Panc1 (cell line): ENCODE measurements at regions not wholly inside any gene's neighbourhood (a gene's known extent, or its start where the extent isn't known, plus 50 kb on each side); places are given as distances from the start of the nearest gene placed in this dataset.

ENCODE experiments used
- CTCF ChIP-seq: fragments of 450-650 bp; IDR thresholded peaks from 2 replicates; pipeline ENCODE4 v1.5.1; 2017; ENCODE audit warnings: mild to moderate bottlenecking
- POLR2AphosphoS5 ChIP-seq: IDR thresholded peaks from 2 replicates; pipeline ENCODE4 v1.6.1; 2012; ENCODE audit warnings: mild to moderate bottlenecking, low read depth, low read length, moderate library complexity
- REST ChIP-seq, 2 experiments: IDR thresholded peaks; 2 replicates each; pipeline ENCODE4 v1.6.1; 2011 to 2012; ENCODE audit warnings: low read depth in 2 of 2, control low read depth in 1 of 2, low read length in 1 of 2, mild to moderate bottlenecking in 1 of 2, moderate library complexity in 1 of 2; ENCODE audit not compliant: insufficient read depth in 1 of 2
- SIN3A ChIP-seq: IDR thresholded peaks from 2 replicates; pipeline ENCODE4 v1.6.1; 2012; ENCODE audit warnings: low read depth, mild to moderate bottlenecking, low read length, moderate library complexity, borderline replicate concordance; ENCODE audit not compliant: insufficient read depth
- TCF7L2 ChIP-seq: IDR thresholded peaks from 2 replicates; pipeline ENCODE4 v1.6.1; 2011; ENCODE audit warnings: mild to moderate bottlenecking, low read depth, low read length, inconsistent platforms

- TF ChIP-seq CTCF (no peak), POLR2AphosphoS5 (no peak), REST (IDR thresholded peaks at IDR 0.05; ENCODE audit: insufficient read depth in 1 of 2, low read depth in 2 of 2, low read length in 1 of 2) (no peak), SIN3A (no peak), TCF7L2 (no peak)
Measured at GRCh38 chr5:158245513-158245912, 386.6 kb upstream of the CLINT1 start.
